Inflammatory macrophage treated with lipopolysaccharide for 4 hours (primary cell): ENCODE measurements at regions not wholly inside any gene's neighbourhood (a gene's known extent, or its start where the extent isn't known, plus 50 kb on each side); places are given as distances from the start of the nearest gene placed in this dataset.

Experiments used
- DNase-seq: peaks from one replicate; pipeline ENCODE4 v3.0.0-alpha.2; 2020

DNA sequence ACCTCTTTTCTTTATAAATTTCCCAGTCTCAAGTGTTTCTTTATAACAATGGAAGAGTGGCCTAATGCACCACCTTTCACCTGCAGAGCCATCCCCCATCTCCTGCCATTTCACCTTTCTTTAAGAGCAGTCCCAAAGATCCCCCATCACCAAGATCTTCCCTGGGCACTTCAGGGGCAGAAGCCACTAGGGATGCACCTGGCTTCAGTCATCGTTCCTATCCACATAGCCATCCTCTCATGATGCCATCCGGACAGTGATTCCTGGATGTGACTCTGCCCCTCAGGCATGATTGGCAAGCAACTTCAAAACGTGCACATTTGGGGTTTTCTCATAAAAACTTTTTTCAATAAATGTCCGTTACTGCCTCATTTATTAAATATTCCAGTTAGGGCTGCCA lies 225.9 kb downstream of the TBXT start:
- DNase-seq, result no peak

DNA sequence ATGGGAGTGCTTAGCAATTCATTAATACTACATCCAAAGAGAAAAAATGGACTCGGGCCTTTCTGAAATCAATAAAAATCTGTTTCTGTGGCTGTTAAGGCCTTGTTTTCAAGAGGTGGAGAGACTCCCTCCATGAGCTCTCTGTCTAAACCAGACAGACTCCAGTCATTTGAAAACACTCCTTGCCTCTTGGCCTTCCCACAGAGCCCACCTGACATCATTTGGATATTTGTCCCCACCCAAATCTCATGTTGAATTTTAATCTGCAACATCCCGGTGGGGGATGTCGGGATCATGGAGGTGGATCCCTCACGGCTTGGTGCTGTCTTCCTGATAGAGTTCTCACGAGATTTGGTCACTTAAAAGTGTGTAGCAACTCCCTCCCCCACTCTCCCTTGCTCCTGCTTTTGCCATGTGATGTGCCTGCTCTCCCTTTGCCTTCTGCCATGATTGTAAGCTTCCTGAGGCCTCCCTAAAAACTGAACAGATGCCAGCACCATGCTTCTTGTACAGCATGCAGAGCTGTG lies 226.3 kb downstream of the TBXT start:
- DNase-seq, result no peak

- DNase-seq, result no peak
Observed at GRCh38 chr6:165940366-165940765, 227.3 kb downstream of the TBXT start.

- no peak for DNase-seq
Observed at GRCh38 chr6:165939601-165940290, 227.9 kb downstream of the TBXT start.

GRCh38 chr6:165939047-165939446 lies 228.6 kb downstream of the TBXT start:
- no peak for DNase-seq

- no peak for DNase-seq
Observed at GRCh38 chr6:165937564-165938358, 229.9 kb downstream of the TBXT start.

DNA sequence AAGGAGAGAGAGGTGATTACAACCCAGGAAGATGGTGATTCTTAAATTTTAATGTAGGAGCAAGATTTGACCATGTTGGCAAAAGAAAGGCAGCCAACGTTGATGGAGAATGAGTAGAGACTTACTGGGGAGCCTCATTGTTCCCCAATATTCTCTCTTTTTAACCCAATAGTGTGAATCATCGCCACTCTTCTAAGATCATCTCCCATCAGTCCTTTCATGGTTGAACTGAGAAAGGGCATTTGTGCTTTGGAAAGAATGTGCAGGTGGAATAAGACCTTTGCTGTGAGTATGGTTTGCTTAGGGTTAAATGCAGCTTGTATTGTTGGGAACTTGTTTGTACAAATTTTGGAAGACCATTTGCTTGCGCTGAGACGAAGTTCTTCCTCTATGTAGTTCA lies 231.0 kb downstream of the TBXT start:
- DNase-seq, result no peak

DNA sequence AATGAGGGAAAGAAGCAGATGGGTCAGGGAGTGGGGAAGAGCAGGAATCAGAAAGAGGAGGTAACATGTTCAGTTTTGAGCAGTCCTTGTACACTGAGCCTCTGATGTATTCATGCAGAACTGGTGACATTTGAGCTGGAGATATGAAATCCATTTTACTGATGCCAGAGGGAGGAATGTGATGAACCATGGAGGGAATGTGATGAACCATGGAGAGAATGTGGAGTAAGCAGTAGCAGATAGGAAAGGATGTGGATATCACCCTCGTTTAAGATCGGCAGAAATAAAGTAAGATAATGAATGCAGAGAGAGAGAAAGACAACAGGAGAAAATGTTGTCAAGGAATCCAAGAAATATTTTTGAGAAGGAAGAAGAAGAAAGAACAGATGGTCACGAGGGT lies 231.6 kb downstream of the TBXT start:
- DNase-seq, result no peak

GRCh38 chr6:165931675-165932074 lies 236.0 kb downstream of the TBXT start:
- DNase-seq, result no peak

DNA sequence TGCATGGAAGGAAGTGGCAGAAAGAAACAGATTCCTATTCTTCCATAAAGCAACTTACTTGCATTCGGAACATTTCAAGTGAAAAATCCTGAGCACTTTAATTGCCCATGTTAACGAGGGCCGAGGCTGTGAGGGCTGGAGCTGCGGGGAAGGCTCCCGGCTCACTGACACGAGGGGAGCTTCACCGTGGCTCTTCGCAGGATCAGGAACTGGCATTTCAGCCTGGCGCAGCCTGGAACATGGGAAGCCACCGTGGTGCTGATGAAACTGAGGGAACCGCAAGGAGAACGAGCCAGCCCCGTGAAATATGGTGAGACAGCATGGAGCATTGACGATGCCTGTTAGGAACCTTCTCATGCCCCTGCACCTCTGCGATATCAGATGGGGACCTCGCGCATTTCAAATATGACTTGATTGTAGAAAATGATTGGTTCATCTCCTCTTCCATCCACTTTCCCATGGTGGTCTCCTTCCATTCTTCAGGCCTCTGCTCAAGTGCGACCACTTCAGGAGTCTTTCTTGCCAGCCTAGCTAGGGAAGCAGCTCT lies 236.9 kb downstream of the TBXT start:
- DNase-seq, result no peak

GRCh38 chr6:165929607-165930006 lies 238.0 kb downstream of the TBXT start:
- DNase-seq, result no peak

GRCh38 chr6:165926378-165926777 lies 241.3 kb downstream of the TBXT start:
- no peak for DNase-seq

DNA sequence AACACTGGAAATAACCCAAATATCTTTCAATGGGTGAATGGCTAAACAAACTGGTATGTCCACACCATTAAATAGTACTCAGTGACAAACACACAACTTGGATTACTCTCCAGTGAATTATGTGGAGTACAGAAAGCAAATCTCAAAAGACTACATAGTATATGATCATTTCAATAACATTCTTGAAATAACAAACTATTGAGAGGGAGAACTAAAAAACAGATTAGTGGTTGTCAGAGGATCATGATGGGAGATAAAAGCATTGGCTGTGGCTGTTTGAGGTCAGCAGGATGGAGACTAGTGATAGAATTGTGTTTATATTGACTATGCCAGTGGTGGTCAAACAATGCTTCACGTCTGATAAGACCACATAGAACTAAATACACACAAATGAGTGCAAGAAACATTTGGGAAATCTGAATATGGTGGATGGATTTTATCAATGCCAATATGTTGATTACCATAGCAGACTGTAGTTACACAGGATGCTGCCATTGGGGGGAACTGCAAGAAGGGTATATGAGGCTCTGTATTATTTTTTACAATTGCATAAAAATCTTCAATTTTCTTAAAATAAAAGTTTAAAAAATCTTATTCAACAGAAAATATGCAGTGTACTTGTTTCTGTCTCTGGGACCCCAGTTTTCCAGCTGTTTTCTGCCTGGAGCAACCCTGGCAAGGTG lies 242.0 kb downstream of the TBXT start:
- DNase-seq, result no peak

- DNase-seq, result no peak
Observed at GRCh38 chr6:165922309-165922794, 245.3 kb downstream of the TBXT start.

GRCh38 chr6:165920896-165921671 lies 246.6 kb downstream of the TBXT start:
- no peak for DNase-seq

DNA sequence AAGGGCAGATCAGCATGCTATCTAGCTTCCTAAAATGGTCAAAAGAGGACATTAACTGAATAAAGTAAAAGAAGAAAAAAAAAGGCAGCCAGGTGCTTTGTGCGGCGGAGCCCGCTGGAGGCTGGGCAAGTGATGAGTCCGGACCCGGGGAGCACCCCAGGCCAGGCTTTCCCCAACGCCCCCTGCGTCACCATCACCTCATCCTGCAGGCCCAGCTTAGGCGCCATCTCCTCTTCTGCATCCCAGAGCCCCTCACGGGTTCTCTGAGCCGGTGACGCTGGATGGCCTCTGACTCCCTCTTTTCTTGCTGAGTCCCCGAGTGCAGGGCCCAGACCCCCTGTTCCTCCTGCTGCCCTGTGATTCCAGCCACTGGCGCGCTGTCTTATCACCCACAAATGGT lies 250.1 kb downstream of the TBXT start:
- DNase-seq, result no peak

- no peak for DNase-seq
Observed at GRCh38 chr6:165915022-165915770, 252.2 kb upstream of the PDE10A start.

- no peak for DNase-seq
Observed at GRCh38 chr6:165913676-165914570, 250.9 kb upstream of the PDE10A start.

DNA sequence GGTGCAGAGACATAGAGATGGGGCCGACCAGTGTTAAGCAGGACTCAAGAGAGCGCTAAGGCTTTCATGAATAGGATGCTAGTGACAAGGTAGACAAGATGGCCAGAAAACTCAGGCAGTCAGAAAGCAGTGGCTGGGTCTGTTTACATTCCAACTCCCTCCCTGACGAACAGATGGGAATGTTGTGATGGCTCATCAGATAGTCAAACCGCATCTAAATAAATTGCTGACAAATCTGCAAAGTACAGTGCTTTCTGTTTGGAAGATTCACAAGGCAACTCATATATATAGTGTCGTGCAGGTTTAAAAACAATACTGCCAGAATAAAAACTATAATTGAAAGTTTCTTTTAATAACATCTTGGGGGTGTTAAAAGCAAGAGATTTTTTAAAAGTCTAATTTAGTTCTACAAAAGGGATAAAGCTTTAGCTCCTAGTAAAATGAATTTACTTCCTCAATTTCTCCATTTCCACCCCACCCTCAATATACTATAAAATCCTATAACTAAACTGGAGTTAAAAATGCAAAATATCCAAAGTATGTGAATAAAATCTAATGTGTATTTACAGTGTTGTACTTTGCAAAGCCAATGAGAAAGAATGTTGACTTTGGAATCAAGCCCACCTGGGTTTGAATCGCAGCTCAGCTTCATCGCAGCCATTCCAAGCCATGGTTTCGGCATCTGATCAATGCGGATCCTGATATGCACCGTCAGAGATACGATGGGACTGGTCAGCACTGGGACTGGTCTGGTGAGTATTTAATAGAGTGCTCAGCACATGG lies 247.3 kb upstream of the PDE10A start:
- DNase-seq, result no peak

DNA sequence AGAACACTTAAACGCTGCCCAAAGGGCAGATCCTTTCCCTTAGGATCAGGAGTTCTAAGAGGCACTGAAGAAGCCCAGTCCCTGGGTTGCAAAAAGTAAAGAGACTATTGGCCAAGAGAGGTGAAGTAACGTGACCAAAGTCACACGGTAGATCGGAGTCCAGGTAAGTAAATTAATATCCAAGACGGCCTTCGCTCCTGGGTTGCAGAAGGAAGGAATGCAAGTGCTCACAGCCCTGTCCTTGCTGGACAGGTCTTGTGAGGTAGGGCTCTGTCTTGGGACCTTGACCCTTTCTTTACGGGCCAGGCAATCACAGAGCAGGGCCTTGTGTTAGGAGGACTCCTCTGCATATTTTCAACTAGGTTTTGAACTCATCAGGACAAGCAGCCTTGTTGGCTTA lies 243.7 kb upstream of the PDE10A start:
- no peak for DNase-seq
